Prostate gland (tissue), 2 donors: ENCODE measurements at regions not wholly inside any gene's neighbourhood (a gene's known extent, or its start where the extent isn't known, plus 50 kb on each side); places are given as distances from the start of the nearest gene placed in this dataset.

ENCODE experiments used
- POLR2A ChIP-seq: fragments of 450-650 bp; IDR thresholded peaks from one replicate; pipeline ENCODE4 v1.6.1; 2016; ENCODE audit warnings: antibody characterized with exemption, mild to moderate bottlenecking
- TF ChIP-seq, protein P1 (sequence below), 4 experiments: fragments of 200-600 bp in 2 of 4; fragments of 450-650 bp in 2 of 4; sonication (generic) in 2 of 4; IDR thresholded peaks; 1 replicate in 3 of 4; 2 replicates in 1 of 4; pipeline ENCODE4 v1.5.1; 2016 to 2019; ENCODE audit warnings: antibody characterized with exemption in 4 of 4, mild to moderate bottlenecking in 2 of 4, moderate library complexity in 2 of 4

DNA sequence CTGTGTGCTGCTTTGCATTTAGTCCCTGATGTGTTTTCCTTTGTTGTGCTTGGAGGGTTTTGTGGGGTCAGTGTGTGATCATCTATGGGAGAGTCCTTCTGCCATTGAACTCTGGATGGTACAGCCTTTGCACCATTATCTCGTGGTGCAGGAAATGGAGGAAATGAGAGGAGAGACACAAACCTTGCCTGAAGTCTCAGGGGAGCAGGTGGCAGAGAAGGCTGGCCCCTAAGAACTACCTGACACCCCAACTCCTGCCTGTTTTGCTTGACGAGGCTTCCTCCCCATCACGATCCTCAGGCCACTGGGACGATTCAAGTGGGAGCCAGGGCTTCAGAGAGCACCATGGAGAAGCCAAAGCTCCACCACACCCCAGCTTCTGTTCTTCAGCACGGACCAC, 1316.4 kb downstream of the TBC1D22A start:
- TF ChIP-seq POLR2A, result no peak
- TF ChIP-seq, protein P1, sequence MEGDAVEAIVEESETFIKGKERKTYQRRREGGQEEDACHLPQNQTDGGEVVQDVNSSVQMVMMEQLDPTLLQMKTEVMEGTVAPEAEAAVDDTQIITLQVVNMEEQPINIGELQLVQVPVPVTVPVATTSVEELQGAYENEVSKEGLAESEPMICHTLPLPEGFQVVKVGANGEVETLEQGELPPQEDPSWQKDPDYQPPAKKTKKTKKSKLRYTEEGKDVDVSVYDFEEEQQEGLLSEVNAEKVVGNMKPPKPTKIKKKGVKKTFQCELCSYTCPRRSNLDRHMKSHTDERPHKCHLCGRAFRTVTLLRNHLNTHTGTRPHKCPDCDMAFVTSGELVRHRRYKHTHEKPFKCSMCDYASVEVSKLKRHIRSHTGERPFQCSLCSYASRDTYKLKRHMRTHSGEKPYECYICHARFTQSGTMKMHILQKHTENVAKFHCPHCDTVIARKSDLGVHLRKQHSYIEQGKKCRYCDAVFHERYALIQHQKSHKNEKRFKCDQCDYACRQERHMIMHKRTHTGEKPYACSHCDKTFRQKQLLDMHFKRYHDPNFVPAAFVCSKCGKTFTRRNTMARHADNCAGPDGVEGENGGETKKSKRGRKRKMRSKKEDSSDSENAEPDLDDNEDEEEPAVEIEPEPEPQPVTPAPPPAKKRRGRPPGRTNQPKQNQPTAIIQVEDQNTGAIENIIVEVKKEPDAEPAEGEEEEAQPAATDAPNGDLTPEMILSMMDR (IDR thresholded peaks at IDR 0.05), result no peak
